Neural progenitor cell (in vitro differentiated cells): ENCODE measurements at regions not wholly inside any gene's neighbourhood (a gene's known extent, or its start where the extent isn't known, plus 50 kb on each side); places are given as distances from the start of the nearest gene placed in this dataset.

Source experiments
- DNase-seq: peaks from one replicate; pipeline ENCODE4 v3.0.0-alpha.2; 2016; ENCODE audit warnings: low spot score
- H2AFZ ChIP-seq: fragments of 200-600 bp; sonication (generic); replicated peaks from 2 replicates; pipeline ENCODE4 v1.6.1; 2016; ENCODE audit warnings: antibody characterized with exemption
- H3F3A ChIP-seq: fragments of 200-600 bp; sonication (generic); 2 replicates; pipeline ENCODE4 v1.6.1; 2016; ENCODE audit warnings: antibody characterized with exemption, low read depth
- H3K27ac ChIP-seq: fragments of 200-600 bp; sonication (generic); 2 replicates; pipeline ENCODE4 v1.5.1; 2016; ENCODE audit warnings: mild to moderate bottlenecking
- H3K27me3 ChIP-seq: fragments of 200-600 bp; sonication (generic); 2 replicates; pipeline ENCODE4 v1.6.1; 2016; ENCODE audit warnings: mild to moderate bottlenecking, moderate library complexity
- H3K36me3 ChIP-seq: fragments of 200-600 bp; sonication (generic); 2 replicates; pipeline ENCODE4 v1.5.1; 2016
- H3K4me1 ChIP-seq: fragments of 200-600 bp; sonication (generic); 2 replicates; pipeline ENCODE4 v1.6.1; 2016; ENCODE audit warnings: mixed run types
- H3K4me2 ChIP-seq: fragments of 200-600 bp; sonication (generic); 2 replicates; pipeline ENCODE4 v1.6.1; 2016
- H3K4me3 ChIP-seq: fragments of 200-600 bp; sonication (generic); 2 replicates; pipeline ENCODE4 v1.5.1; 2016
- H3K79me2 ChIP-seq: fragments of 200-600 bp; sonication (generic); 2 replicates; pipeline ENCODE4 v1.6.1; 2016; ENCODE audit warnings: low read depth
- H3K9ac ChIP-seq: fragments of 200-600 bp; sonication (generic); 2 replicates; pipeline ENCODE4 v1.6.1; 2016
- H3K9me3 ChIP-seq: fragments of 200-600 bp; sonication (generic); 2 replicates; pipeline ENCODE4 v1.5.1; 2016; ENCODE audit warnings: low read depth
- H4K20me1 ChIP-seq: fragments of 200-600 bp; sonication (generic); 2 replicates; pipeline ENCODE4 v1.6.1; 2016; ENCODE audit warnings: low read depth
- H3K27ac Mint-ChIP-seq: 3 replicates; pipeline ENCODE4 v1.8.0; 2021; ENCODE audit warnings: mixed read lengths
- H3K27me3 Mint-ChIP-seq: 2 replicates; pipeline ENCODE4 v1.8.0; 2022; ENCODE audit warnings: low read depth, mild to moderate bottlenecking, inconsistent platforms, moderate library complexity, mixed read lengths; ENCODE audit not compliant: insufficient read depth
- H3K36me3 Mint-ChIP-seq: 3 replicates; pipeline ENCODE4 v1.8.0; 2021; ENCODE audit warnings: mixed read lengths
- H3K4me1 Mint-ChIP-seq: 3 replicates; pipeline ENCODE4 v1.8.0; 2021; ENCODE audit warnings: mixed read lengths
- H3K4me3 Mint-ChIP-seq: 3 replicates; pipeline ENCODE4 v1.8.0; 2021; ENCODE audit warnings: mild to moderate bottlenecking, moderate library complexity, mixed read lengths
- H3K9me3 Mint-ChIP-seq: 3 replicates; pipeline ENCODE4 v1.8.0; 2020; ENCODE audit warnings: mixed read lengths
- EZH2 ChIP-seq: fragments of 200-600 bp; sonication (generic); IDR thresholded peaks from 2 replicates; pipeline ENCODE4 v1.6.1; 2017; ENCODE audit warnings: antibody characterized with exemption, mild to moderate bottlenecking, moderate library complexity
- EZH2phosphoT487 ChIP-seq: fragments of 200-600 bp; sonication (generic); IDR thresholded peaks from 2 replicates; pipeline ENCODE4 v1.6.1; 2017; ENCODE audit warnings: antibody characterized with exemption
- TF ChIP-seq, protein P1 (sequence below): fragments of 200-600 bp; sonication (generic); IDR thresholded peaks from 2 replicates; pipeline ENCODE4 v1.5.1; 2017; ENCODE audit warnings: antibody characterized with exemption, mild to moderate bottlenecking

- no peaks in the 10 kb centered on the region for H3K36me3 Mint-ChIP-seq
- Histone ChIP-seq H4K20me1 (no peaks in the 10 kb centered on the region), H3F3A (no peaks in the 10 kb centered on the region), H3K4me1 (no peaks in the 10 kb centered on the region), H3K27me3 (no peaks in the 10 kb centered on the region), H3K4me3 (no peak overlapping the region), H3K27ac (no peak overlapping the region), H3K4me2 (no peak overlapping the region), H3K79me2 (no peaks in the 10 kb centered on the region), H3K36me3 (no peaks in the 10 kb centered on the region), H2AFZ (no peak overlapping the region), H3K9me3 (no peaks in the 10 kb centered on the region), H3K9ac (no peak overlapping the region)
- no peak for TF ChIP-seq EZH2
- no peak for TF ChIP-seq EZH2phosphoT487
- TF ChIP-seq, protein P1, sequence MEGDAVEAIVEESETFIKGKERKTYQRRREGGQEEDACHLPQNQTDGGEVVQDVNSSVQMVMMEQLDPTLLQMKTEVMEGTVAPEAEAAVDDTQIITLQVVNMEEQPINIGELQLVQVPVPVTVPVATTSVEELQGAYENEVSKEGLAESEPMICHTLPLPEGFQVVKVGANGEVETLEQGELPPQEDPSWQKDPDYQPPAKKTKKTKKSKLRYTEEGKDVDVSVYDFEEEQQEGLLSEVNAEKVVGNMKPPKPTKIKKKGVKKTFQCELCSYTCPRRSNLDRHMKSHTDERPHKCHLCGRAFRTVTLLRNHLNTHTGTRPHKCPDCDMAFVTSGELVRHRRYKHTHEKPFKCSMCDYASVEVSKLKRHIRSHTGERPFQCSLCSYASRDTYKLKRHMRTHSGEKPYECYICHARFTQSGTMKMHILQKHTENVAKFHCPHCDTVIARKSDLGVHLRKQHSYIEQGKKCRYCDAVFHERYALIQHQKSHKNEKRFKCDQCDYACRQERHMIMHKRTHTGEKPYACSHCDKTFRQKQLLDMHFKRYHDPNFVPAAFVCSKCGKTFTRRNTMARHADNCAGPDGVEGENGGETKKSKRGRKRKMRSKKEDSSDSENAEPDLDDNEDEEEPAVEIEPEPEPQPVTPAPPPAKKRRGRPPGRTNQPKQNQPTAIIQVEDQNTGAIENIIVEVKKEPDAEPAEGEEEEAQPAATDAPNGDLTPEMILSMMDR, result no peak
- no peaks in the 10 kb centered on the region for H3K4me1 Mint-ChIP-seq
- no peak overlapping the region for H3K27ac Mint-ChIP-seq
- peaks cover 8% of the 10 kb centered on the region for H3K27me3 Mint-ChIP-seq
- H3K9me3 Mint-ChIP-seq, result no peaks in the 10 kb centered on the region
- no peak overlapping the region for H3K4me3 Mint-ChIP-seq
- no peak for DNase-seq
Observed at GRCh38 chrX:8346892-8347291, 117.7 kb upstream of the VCX3B start.

- Histone ChIP-seq H3K4me1 (no peaks in the 10 kb centered on the region), H3K4me3 (no peak overlapping the region), H3K9me3 (no peaks in the 10 kb centered on the region), H4K20me1 (no peaks in the 10 kb centered on the region), H3K79me2 (no peaks in the 10 kb centered on the region), H3K36me3 (no peaks in the 10 kb centered on the region), H2AFZ (no peak overlapping the region), H3K4me2 (no peak overlapping the region), H3K27ac (no peak overlapping the region), H3F3A (no peaks in the 10 kb centered on the region), H3K27me3 (no peaks in the 10 kb centered on the region), H3K9ac (no peak overlapping the region)
- TF ChIP-seq, protein P1, result no peak
- TF ChIP-seq EZH2, result no peak
- TF ChIP-seq EZH2phosphoT487, result no peak
- Mint-ChIP-seq H3K4me1 (no peaks in the 10 kb centered on the region), H3K27me3 (peaks cover 3% of the 10 kb centered on the region), H3K27ac (no peak overlapping the region), H3K4me3 (no peak overlapping the region), H3K9me3 (no peaks in the 10 kb centered on the region), H3K36me3 (no peaks in the 10 kb centered on the region)
- DNase-seq, result no peak
Observed at GRCh38 chrX:8349816-8350544, 114.7 kb upstream of the VCX3B start.

DNA sequence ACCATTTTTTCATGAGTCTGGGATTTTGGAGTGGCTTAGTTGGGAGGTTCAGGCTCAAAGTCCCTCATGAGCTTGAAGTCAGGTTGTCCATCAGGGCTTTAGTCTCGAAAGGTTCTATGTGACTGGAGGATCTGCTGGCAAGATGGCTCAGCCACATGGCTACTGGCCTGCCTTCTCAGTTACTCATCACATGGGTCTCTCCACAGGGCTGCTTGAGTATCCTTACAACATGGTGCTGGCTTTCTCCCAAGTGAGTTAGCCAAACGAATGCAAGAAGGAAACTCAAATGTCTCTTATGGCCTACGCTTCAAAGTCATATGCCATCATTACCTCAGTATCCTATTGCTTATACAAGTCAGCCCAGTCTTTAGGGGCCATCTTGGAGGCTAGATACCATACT is 106.3 kb upstream of the VCX3B start:
- Mint-ChIP-seq H3K27me3 (no peaks in the 10 kb centered on the region), H3K9me3 (no peaks in the 10 kb centered on the region), H3K4me1 (no peaks in the 10 kb centered on the region), H3K4me3 (no peak overlapping the region), H3K36me3 (no peaks in the 10 kb centered on the region), H3K27ac (no peak overlapping the region)
- Histone ChIP-seq H3K9me3 (no peaks in the 10 kb centered on the region), H3K4me2 (no peak overlapping the region), H3K4me3 (no peak overlapping the region), H3K27ac (no peak overlapping the region), H3K79me2 (no peaks in the 10 kb centered on the region), H3K27me3 (no peaks in the 10 kb centered on the region), H2AFZ (no peak overlapping the region), H3K9ac (no peak overlapping the region), H3K4me1 (no peaks in the 10 kb centered on the region), H3K36me3 (no peaks in the 10 kb centered on the region), H4K20me1 (no peaks in the 10 kb centered on the region), H3F3A (no peaks in the 10 kb centered on the region)
- no peak for TF ChIP-seq EZH2
- TF ChIP-seq EZH2phosphoT487, result no peak
- TF ChIP-seq, protein P1, result no peak
- no peak for DNase-seq
